Uterus (tissue), 3 donors: ENCODE measurements at regions not wholly inside any gene's neighbourhood (a gene's known extent, or its start where the extent isn't known, plus 50 kb on each side); places are given as distances from the start of the nearest gene placed in this dataset.
A peak's percentile ranks its signal among the peaks of the same experiment; 100 is the strongest.
"Not testable (repeated sequence)": the region's sequence is repeated elsewhere in the genome, so short reads cannot be mapped to it uniquely, and the experiment has no call there.

Experiments used
- DNase-seq, 2 donors: peaks; one replicate each; pipeline ENCODE4 v3.0.0-alpha.2; 2019 to 2020
- H3K27ac ChIP-seq, 2 donors: fragments of 200-600 bp; sonication (generic); 1 replicate in 1 of 2; 2 replicates in 1 of 2; pipeline ENCODE4 v1.5.1; 2016 to 2018
- H3K27me3 ChIP-seq, 2 donors: fragments of 200-600 bp; sonication (generic); one replicate each; pipeline ENCODE4 v1.5.1; 2018 to 2019; ENCODE audit warnings: control low read depth in 1 of 2
- H3K36me3 ChIP-seq, 2 donors: fragments of 200-600 bp; sonication (generic); one replicate each; pipeline ENCODE4 v1.5.1; 2019; ENCODE audit warnings: control low read depth in 1 of 2
- H3K4me1 ChIP-seq, 2 donors: fragments of 200-600 bp; sonication (generic); one replicate each; pipeline ENCODE4 v1.5.1; 2018 to 2019; ENCODE audit warnings: control low read depth in 1 of 2
- H3K4me3 ChIP-seq, 2 donors: fragments of 200-600 bp; sonication (generic); 1 replicate in 1 of 2; 2 replicates in 1 of 2; pipeline ENCODE4 v1.5.1; 2018 to 2019; ENCODE audit warnings: mild to moderate bottlenecking in 1 of 2
- H3K9me3 ChIP-seq, 2 donors: fragments of 200-600 bp; sonication (generic); one replicate each; pipeline ENCODE4 v1.5.1; 2019; ENCODE audit warnings: control low read depth in 1 of 2
- POLR2A ChIP-seq, 2 donors: fragments of 450-650 bp; IDR thresholded peaks; one replicate each; pipeline ENCODE4 v1.6.1; 2016; ENCODE audit warnings: antibody characterized with exemption in 2 of 2, mild to moderate bottlenecking in 1 of 2, moderate library complexity in 1 of 2
- intact Hi-C: fragments of 100-400 bp; cut with DNase I; formaldehyde crosslinking; loops from one replicate; pipeline ENCODE4 v1.15.1; 2023; ENCODE audit warnings: low total_unique reads
- TF ChIP-seq, protein P1 (sequence below), 4 experiments: fragments of 200-600 bp in 2 of 4; fragments of 450-650 bp in 2 of 4; sonication (generic) in 2 of 4; IDR thresholded peaks; one replicate each; pipeline ENCODE4 v1.5.1; 2016 to 2019; ENCODE audit warnings: antibody characterized with exemption in 4 of 4, mild to moderate bottlenecking in 2 of 4, moderate library complexity in 1 of 4
- donor health status: DM: yes; HTN: yes; CAD: no.

DNA sequence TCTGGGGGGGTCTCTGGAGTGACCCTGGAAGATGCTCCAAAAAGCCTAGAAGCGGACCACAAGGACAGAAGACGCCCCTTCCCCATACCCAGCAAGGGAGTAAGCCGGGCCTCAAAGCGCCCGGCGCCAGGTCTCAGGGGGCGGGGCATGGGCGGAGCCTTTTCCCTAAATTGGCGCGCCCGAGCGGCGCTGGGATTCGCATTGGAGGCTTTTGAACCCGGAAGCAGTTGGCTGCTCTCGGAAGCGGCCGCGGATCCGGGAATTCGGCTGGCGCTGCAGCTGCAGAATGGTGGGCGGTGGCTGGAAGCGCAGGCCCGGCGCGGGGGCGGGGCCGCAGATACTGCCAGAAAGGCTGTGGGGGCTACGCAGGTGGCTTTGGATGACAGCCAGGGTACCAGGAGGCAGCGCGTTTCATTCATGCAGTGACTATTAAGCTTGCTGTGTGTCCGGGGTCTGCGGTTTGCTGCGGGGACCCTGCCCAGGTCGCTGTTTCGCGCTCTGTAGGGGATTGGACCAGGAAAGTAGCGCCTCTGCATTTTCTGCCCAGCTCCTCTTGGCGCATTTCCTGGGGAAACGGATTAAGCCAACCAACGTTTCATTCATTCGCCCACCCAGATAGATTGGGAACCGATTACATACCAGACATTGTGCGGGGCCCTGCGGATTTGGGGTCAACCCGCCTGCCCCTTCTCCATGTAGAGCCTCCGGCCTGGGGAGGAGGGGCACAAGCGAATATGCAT, 83.0 kb upstream of the FREM1 start:
- intact Hi-C loops: no loop called here
- H3K9me3 ChIP-seq: no peaks in the 10 kb centered on the region
- TF ChIP-seq POLR2A (IDR thresholded peaks at IDR 0.05): peak in 1 of 2 donors; percentile 26
- TF ChIP-seq, protein P1, sequence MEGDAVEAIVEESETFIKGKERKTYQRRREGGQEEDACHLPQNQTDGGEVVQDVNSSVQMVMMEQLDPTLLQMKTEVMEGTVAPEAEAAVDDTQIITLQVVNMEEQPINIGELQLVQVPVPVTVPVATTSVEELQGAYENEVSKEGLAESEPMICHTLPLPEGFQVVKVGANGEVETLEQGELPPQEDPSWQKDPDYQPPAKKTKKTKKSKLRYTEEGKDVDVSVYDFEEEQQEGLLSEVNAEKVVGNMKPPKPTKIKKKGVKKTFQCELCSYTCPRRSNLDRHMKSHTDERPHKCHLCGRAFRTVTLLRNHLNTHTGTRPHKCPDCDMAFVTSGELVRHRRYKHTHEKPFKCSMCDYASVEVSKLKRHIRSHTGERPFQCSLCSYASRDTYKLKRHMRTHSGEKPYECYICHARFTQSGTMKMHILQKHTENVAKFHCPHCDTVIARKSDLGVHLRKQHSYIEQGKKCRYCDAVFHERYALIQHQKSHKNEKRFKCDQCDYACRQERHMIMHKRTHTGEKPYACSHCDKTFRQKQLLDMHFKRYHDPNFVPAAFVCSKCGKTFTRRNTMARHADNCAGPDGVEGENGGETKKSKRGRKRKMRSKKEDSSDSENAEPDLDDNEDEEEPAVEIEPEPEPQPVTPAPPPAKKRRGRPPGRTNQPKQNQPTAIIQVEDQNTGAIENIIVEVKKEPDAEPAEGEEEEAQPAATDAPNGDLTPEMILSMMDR (IDR thresholded peaks at IDR 0.05): no peak
- H3K4me3 ChIP-seq: peak overlapping the region; percentile 45 to 63
- H3K36me3 ChIP-seq: no peaks in the 10 kb centered on the region
- H3K27me3 ChIP-seq: no peaks in the 10 kb centered on the region
- H3K4me1 ChIP-seq: no peaks in the 10 kb centered on the region
- peak overlapping the region; percentile 47 to 72 for H3K27ac ChIP-seq
- DNase-seq: peak; percentile 87 to 89

DNA sequence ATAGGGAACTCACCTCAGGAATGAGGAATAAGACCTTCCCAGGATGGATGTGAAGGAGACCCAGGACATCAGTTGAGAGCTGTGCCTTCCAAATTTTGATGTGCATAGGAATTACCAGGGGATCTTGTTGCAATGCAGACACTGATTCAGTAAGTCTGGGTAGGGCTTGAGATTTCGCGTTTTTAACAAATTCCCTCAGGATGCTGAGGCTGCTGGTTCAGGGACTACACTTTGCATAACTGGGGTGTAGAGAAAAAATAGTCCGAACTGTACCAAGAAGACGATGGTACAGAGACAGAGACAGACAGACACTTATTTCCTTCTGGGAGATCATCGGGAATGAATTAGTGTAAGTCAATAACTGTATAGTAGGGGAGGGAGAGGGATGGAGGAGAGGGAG, 82.3 kb upstream of the FREM1 start:
- H3K9me3 ChIP-seq: no peaks in the 10 kb centered on the region
- H3K36me3 ChIP-seq: no peaks in the 10 kb centered on the region
- no peaks in the 10 kb centered on the region for H3K4me1 ChIP-seq
- intact Hi-C loops: no loop called here
- no peaks in the 10 kb centered on the region for H3K27me3 ChIP-seq
- H3K27ac ChIP-seq: peak overlapping the region; percentile 25 to 72
- DNase-seq: no peak
- H3K4me3 ChIP-seq: peak overlapping the region in 1 of 2 donors; percentile 63
- TF ChIP-seq POLR2A (IDR thresholded peaks at IDR 0.05): no peak
- TF ChIP-seq, protein P1 (IDR thresholded peaks at IDR 0.05): no peak

DNA sequence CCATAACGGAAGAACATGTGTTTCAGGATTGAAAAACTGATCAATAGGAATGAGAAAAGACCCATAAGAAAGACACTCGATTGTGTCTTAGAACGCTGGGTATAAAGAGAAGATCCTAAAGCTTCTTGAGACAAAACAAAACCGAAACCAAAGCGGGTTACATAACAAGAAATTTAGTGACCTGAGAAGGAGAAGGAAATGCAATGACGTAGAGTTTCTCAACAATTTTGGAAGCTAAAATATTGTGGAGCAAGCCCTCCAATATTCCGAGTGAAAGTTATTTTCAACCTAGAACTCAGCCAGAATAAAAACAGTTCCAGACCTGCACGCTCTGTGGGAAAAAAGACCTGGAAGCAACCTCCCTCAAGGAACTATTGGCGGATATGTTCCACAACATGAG, 81.9 kb upstream of the FREM1 start:
- Histone ChIP-seq H3K27ac (no peak overlapping the region), H3K9me3 (no peaks in the 10 kb centered on the region), H3K27me3 (no peaks in the 10 kb centered on the region), H3K4me3 (no peak overlapping the region), H3K4me1 (no peaks in the 10 kb centered on the region), H3K36me3 (no peaks in the 10 kb centered on the region)
- no peak for DNase-seq
- intact Hi-C loops: no loop called here
- TF ChIP-seq, protein P1 (IDR thresholded peaks at IDR 0.05): no peak
- no peak for TF ChIP-seq POLR2A (IDR thresholded peaks at IDR 0.05)

DNA sequence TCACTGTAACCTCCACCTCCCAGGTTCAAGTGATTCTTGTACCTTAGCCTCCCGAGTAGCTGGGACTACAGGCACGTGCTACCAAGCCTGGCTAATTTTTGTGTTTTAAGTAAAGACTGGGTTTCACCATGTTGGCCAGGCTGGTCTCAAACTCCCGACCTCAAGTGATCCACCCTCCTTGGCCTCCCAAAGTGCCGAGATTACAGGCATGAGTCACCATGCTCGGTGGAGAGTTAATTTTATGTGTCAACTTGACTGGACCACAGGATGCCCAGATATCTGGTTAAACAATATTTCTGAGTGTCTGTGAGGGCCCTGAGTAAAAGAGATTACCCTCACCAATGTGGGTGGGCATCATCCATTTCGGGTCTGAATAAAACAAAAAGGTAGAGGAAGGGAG, 80.4 kb upstream of the FREM1 start:
- intact Hi-C loops, DNase-seq, H3K27ac ChIP-seq, H3K9me3 ChIP-seq, H3K27me3 ChIP-seq, H3K36me3 ChIP-seq, H3K4me1 ChIP-seq, H3K4me3 ChIP-seq: not testable (repeated sequence)

DNA sequence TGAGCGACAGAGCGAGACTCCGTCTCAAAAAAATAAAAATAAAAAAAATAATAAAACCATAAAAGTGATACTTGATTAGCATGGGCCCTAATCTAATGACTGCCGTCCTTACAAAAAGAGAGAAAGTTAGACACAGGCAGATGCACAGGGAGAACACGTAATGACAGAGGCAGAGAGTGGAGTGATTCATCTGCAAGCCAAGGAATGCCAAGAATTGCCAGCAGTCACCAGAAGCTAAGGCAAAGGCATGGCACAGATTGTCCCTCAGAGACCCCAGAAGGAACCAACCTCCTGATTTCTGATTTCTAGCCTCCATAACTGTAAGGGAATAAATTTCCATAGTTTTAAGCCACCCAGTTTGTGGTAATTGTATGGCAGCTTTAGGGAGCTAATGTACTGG, 79.6 kb upstream of the FREM1 start:
- H3K27me3 ChIP-seq: no peaks in the 10 kb centered on the region
- TF ChIP-seq POLR2A (IDR thresholded peaks at IDR 0.05): no peak
- TF ChIP-seq, protein P1 (IDR thresholded peaks at IDR 0.05): no peak
- intact Hi-C loops: no loop called here

DNA sequence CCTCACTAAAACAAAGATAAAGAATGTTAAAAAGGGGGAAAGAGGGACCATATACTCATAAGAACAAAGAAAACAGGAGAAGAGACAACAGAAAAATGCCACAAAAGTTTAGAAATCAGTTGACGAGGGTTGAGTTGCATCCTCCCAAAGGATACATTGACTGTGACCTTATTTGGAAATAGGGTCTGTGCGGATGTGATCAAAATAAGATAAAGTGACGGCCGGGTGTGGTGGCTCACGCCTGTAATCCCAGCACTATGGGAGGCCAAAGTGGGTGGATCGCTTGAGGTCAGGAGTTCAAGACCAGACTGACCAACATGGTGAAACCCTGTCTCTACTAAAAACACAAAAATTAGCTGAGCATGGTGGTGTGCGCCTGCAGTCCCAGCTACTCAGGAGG, 79.1 kb upstream of the FREM1 start:
- DNase-seq, H3K27me3 ChIP-seq, H3K4me3 ChIP-seq, H3K27ac ChIP-seq, H3K36me3 ChIP-seq, H3K9me3 ChIP-seq, intact Hi-C loops, H3K4me1 ChIP-seq: not testable (repeated sequence)

More for the DNA sequence above, 79.6 kb upstream of the FREM1 start:
- Histone ChIP-seq H3K36me3 (no peaks in the 10 kb centered on the region), H3K4me3 (no peak overlapping the region), H3K9me3 (no peaks in the 10 kb centered on the region), H3K27ac (no peak overlapping the region), H3K4me1 (no peaks in the 10 kb centered on the region)
- DNase-seq: no peak
